DND-41 (cell line): ENCODE measurements at regions not wholly inside any gene's neighbourhood (a gene's known extent, or its start where the extent isn't known, plus 50 kb on each side); places are given as distances from the start of the nearest gene placed in this dataset.

Experiments used
- ATAC-seq: fragments of 200-7000 bp; cut with Tn5 transposase; 3 replicates; pipeline ENCODE4 v1.9.1; 2021; ENCODE audit warnings: low read depth; ENCODE audit not compliant: insufficient read depth
- DNase-seq: peaks from one replicate; pipeline ENCODE4 v3.0.0-alpha.2; 2020
- H2AFZ ChIP-seq: 2 replicates; pipeline ENCODE4 v1.6.0; 2012; ENCODE audit warnings: low read depth, low read length
- H3K27ac ChIP-seq: 2 replicates; pipeline ENCODE4 v1.5.1; 2012; ENCODE audit warnings: low read length, inconsistent platforms
- H3K27me3 ChIP-seq: fragments of 200-600 bp; sonication (generic); 2 replicates; pipeline ENCODE4 v1.6.0; 2012; ENCODE audit warnings: low read length, mild to moderate bottlenecking, inconsistent platforms; ENCODE audit not compliant: insufficient read depth, poor library complexity
- H3K36me3 ChIP-seq: 2 replicates; pipeline ENCODE4 v1.5.1; 2012; ENCODE audit warnings: low read length, inconsistent platforms; ENCODE audit not compliant: insufficient read depth
- H3K4me1 ChIP-seq: 2 replicates; pipeline ENCODE4 v1.5.1; 2012; ENCODE audit warnings: mild to moderate bottlenecking, low read length; ENCODE audit not compliant: insufficient read depth
- H3K4me2 ChIP-seq: 2 replicates; pipeline ENCODE4 v1.6.0; 2012; ENCODE audit warnings: mild to moderate bottlenecking, moderate library complexity, low read length, inconsistent platforms; ENCODE audit not compliant: insufficient read depth
- H3K4me3 ChIP-seq, 2 experiments: fragments of 200-600 bp in 1 of 2; shearing (Covaris generic) in 1 of 2; 2 replicates each; pipeline ENCODE4 v1.5.1; 2012 to 2016; ENCODE audit warnings: inconsistent platforms in 2 of 2, low read length in 2 of 2, mild to moderate bottlenecking in 2 of 2, low read depth in 1 of 2, moderate library complexity in 1 of 2
- H3K79me2 ChIP-seq: 2 replicates; pipeline ENCODE4 v1.6.0; 2012; ENCODE audit warnings: low read length, inconsistent platforms; ENCODE audit not compliant: insufficient read depth
- H3K9ac ChIP-seq: 2 replicates; pipeline ENCODE4 v1.6.0; 2012; ENCODE audit warnings: low read depth, mild to moderate bottlenecking, inconsistent platforms, low read length, moderate library complexity
- H3K9me3 ChIP-seq: 2 replicates; pipeline ENCODE4 v1.5.1; 2012; ENCODE audit warnings: low read length, moderate library complexity, mild to moderate bottlenecking, inconsistent platforms; ENCODE audit not compliant: insufficient read depth, severe bottlenecking
- H4K20me1 ChIP-seq: 2 replicates; pipeline ENCODE4 v1.6.0; 2012; ENCODE audit warnings: low read length; ENCODE audit not compliant: insufficient read depth
- EZH2 ChIP-seq: IDR thresholded peaks from 3 replicates; pipeline ENCODE4 v1.6.1; 2012; ENCODE audit warnings: borderline replicate concordance, low read depth, mild to moderate bottlenecking, moderate library complexity, low read length, inconsistent platforms; ENCODE audit not compliant: severe bottlenecking
- TF ChIP-seq, protein P1 (sequence below): IDR thresholded peaks from 2 replicates; pipeline ENCODE4 v1.5.1; 2012; ENCODE audit warnings: borderline replicate concordance, low read length, moderate library complexity, mild to moderate bottlenecking; ENCODE audit not compliant: poor library complexity, severe bottlenecking; ENCODE audit errors: extremely low read depth

DNA sequence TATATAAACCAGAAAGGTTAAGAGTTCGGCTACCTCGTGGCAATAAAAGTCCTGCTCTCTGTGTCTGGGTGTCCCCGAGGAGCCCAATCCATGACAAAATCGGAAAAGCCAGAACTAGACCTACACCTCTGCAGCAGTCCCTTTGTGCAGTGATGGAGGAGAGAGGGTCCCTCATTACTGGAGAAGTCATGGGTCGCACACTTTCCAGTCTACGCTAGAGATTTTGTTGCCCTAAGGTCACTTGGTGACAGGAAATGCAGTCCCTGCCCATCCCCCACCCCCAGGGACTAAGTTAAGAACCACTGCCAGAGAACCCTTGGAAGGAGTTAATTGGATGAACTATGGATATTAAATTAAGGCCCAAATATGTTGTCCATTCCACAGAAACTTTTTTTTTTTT is 104.4 kb upstream of the ATF7IP start:
- no peak overlapping the region for H2AFZ ChIP-seq
- DNase-seq: no peak
- no peak overlapping the region for H3K4me3 ChIP-seq

DNA sequence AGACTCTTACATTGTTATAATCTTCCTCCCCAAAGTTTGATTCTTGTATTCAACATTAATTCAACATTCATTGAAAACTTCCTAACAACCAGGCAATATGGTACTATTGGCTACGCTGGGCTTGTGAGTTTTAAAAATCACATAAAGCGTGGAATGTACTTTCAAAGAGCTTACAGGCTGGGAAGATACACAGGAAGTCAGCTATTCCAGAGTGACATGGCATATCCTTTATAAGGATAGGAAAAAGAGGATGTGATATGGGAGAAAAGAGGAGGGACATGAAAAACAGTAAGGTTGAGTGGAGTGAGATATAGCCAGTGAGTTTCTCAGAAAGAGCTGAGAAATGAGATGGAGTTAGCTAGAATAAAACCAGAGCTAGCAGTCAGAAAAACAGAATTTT is 103.6 kb upstream of the ATF7IP start:
- Histone ChIP-seq H3K9ac (no peak overlapping the region), H3K4me2 (no peak overlapping the region), H3K4me1 (peaks cover 18% of the 10 kb centered on the region), H3K36me3 (no peaks in the 10 kb centered on the region), H3K4me3 (no peak overlapping the region), H3K27me3 (no peaks in the 10 kb centered on the region), H4K20me1 (no peaks in the 10 kb centered on the region), H2AFZ (no peak overlapping the region), H3K9me3 (peaks cover 3% of the 10 kb centered on the region), H3K79me2 (no peaks in the 10 kb centered on the region), H3K27ac (no peak overlapping the region)
- no peak for ATAC-seq
- no peak for TF ChIP-seq EZH2
- TF ChIP-seq, protein P1, sequence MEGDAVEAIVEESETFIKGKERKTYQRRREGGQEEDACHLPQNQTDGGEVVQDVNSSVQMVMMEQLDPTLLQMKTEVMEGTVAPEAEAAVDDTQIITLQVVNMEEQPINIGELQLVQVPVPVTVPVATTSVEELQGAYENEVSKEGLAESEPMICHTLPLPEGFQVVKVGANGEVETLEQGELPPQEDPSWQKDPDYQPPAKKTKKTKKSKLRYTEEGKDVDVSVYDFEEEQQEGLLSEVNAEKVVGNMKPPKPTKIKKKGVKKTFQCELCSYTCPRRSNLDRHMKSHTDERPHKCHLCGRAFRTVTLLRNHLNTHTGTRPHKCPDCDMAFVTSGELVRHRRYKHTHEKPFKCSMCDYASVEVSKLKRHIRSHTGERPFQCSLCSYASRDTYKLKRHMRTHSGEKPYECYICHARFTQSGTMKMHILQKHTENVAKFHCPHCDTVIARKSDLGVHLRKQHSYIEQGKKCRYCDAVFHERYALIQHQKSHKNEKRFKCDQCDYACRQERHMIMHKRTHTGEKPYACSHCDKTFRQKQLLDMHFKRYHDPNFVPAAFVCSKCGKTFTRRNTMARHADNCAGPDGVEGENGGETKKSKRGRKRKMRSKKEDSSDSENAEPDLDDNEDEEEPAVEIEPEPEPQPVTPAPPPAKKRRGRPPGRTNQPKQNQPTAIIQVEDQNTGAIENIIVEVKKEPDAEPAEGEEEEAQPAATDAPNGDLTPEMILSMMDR: no peak
- no peak for DNase-seq

More for the DNA sequence above, 104.4 kb upstream of the ATF7IP start:
- no peaks in the 10 kb centered on the region for H3K36me3 ChIP-seq
- H3K27me3 ChIP-seq: no peaks in the 10 kb centered on the region
- no peak for ATAC-seq
- H3K27ac ChIP-seq: no peak overlapping the region
- H3K79me2 ChIP-seq: no peaks in the 10 kb centered on the region
- no peaks in the 10 kb centered on the region for H4K20me1 ChIP-seq
- TF ChIP-seq, protein P1: no peak
- TF ChIP-seq EZH2: no peak
- no peak overlapping the region for H3K9ac ChIP-seq
- no peak overlapping the region for H3K4me2 ChIP-seq
- peaks cover 20% of the 10 kb centered on the region for H3K4me1 ChIP-seq
- H3K9me3 ChIP-seq: peaks cover 3% of the 10 kb centered on the region

DNA sequence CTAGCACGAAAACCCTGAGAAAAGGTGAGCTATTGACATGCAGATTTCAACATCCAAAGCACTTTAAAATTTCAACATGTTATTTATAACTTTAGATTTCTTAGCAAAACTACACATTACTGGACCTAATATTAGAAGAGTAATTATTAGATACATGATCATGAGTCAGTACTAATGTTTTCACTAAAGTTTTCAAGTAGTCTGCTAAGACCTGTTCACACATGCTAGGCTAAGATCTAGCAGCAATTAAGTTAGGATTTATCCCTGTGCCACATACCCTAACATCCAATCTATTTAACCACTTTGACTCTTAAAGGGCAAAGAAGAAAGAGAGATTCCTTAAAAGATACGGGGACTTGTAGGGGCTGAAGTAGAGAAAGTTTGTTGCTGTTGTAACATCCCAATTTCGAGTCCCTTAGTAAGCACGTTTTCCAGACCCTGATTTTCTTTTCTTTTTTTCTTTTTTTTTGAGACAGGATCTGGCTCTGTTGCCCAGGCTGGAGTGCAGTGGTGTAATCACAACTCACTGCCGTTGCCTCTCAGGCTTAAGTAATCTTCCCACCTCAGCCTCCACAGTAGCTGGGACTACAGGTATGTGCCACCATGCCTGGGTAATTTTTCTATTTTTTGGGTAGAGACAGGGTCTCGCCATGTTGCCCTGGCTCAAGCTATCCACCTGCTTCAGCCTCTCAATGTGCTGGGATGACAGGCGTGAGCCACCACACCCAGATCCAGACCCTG is 102.5 kb upstream of the ATF7IP start:
- no peak overlapping the region for H3K27ac ChIP-seq
- no peaks in the 10 kb centered on the region for H3K79me2 ChIP-seq
- H3K27me3 ChIP-seq: no peaks in the 10 kb centered on the region
- TF ChIP-seq, protein P1: no peak
- TF ChIP-seq EZH2: no peak
- H3K4me1 ChIP-seq: peaks cover 7% of the 10 kb centered on the region
- H3K9ac ChIP-seq: no peak overlapping the region
- no peak overlapping the region for H2AFZ ChIP-seq
- no peak for ATAC-seq
- H3K36me3 ChIP-seq: no peaks in the 10 kb centered on the region
- H3K4me3 ChIP-seq: no peak overlapping the region
- no peak for DNase-seq
- no peaks in the 10 kb centered on the region for H3K9me3 ChIP-seq
- H4K20me1 ChIP-seq: no peaks in the 10 kb centered on the region
- no peak overlapping the region for H3K4me2 ChIP-seq
